DMS153 treated with DMSO at 0.1 percent for 48 hours (cell line): ENCODE measurements at regions not wholly inside any gene's neighbourhood (a gene's known extent, or its start where the extent isn't known, plus 50 kb on each side); places are given as distances from the start of the nearest gene placed in this dataset.
A peak's percentile ranks its signal among the peaks of the same experiment; 100 is the strongest.

Experiments
- DNase-seq: peaks from one replicate; lab custom pipeline; 2025; ENCODE audit not compliant: unreplicated experiment; lab: John Stamatoyannopoulos, UW

GRCh38 chr13:80669112-80669511 is 328.2 kb upstream of the SPRY2 start:
- no peak for DNase-seq

- DNase-seq = no peak
Observed at GRCh38 chr13:80668452-80668851, 327.5 kb upstream of the SPRY2 start.

GRCh38 chr13:80666782-80667552 is 326.0 kb upstream of the SPRY2 start:
- DNase-seq = no peak

- DNase-seq = no peak
Observed at GRCh38 chr13:80665792-80666333, 324.9 kb upstream of the SPRY2 start.

GRCh38 chr13:80664950-80665349 is 324.0 kb upstream of the SPRY2 start:
- no peak for DNase-seq

GRCh38 chr13:80663788-80664187 is 322.9 kb upstream of the SPRY2 start:
- no peak for DNase-seq

- DNase-seq = no peak
Observed at GRCh38 chr13:80658705-80659104, 317.8 kb upstream of the SPRY2 start.

GRCh38 chr13:80656512-80656904 is 315.6 kb upstream of the SPRY2 start:
- no peak for DNase-seq

- DNase-seq = no peak
Observed at GRCh38 chr13:80655778-80656511, 315.0 kb upstream of the SPRY2 start.

GRCh38 chr13:80654638-80655249 is 313.8 kb upstream of the SPRY2 start:
- no peak for DNase-seq

- DNase-seq = no peak
Observed at GRCh38 chr13:80649274-80649673, 308.3 kb upstream of the SPRY2 start.

GRCh38 chr13:80642641-80643040 is 301.7 kb upstream of the SPRY2 start:
- DNase-seq = no peak

- no peak for DNase-seq
Observed at GRCh38 chr13:80633251-80633650, 292.3 kb upstream of the SPRY2 start.

- DNase-seq = peak; percentile 24
Observed at GRCh38 chr13:80630685-80631121, 289.8 kb upstream of the SPRY2 start.

GRCh38 chr13:80618781-80619180 is 277.9 kb upstream of the SPRY2 start:
- DNase-seq = no peak

GRCh38 chr13:80612804-80613203 is 271.9 kb upstream of the SPRY2 start:
- DNase-seq = no peak

- no peak for DNase-seq
Observed at GRCh38 chr13:80611310-80611709, 270.4 kb upstream of the SPRY2 start.

GRCh38 chr13:80605716-80606115 is 264.8 kb upstream of the SPRY2 start:
- no peak for DNase-seq

- no peak for DNase-seq
Observed at GRCh38 chr13:80605011-80605410, 264.1 kb upstream of the SPRY2 start.

- no peak for DNase-seq
Observed at GRCh38 chr13:80604098-80604497, 263.2 kb upstream of the SPRY2 start.

- no peak for DNase-seq
Observed at GRCh38 chr13:80603351-80603750, 262.4 kb upstream of the SPRY2 start.

GRCh38 chr13:80599765-80600164 is 258.8 kb upstream of the SPRY2 start:
- no peak for DNase-seq
